HUES48 (cell line): ENCODE measurements at regions not wholly inside any gene's neighbourhood (a gene's known extent, or its start where the extent isn't known, plus 50 kb on each side); places are given as distances from the start of the nearest gene placed in this dataset.

Experiments
- H3K27ac ChIP-seq: one replicate; pipeline ENCODE4 v1.7.0; 2013; ENCODE audit warnings: low read depth, low read length, inconsistent platforms
- H3K27me3 ChIP-seq: 2 replicates; pipeline ENCODE4 v1.6.1; 2013; ENCODE audit warnings: mild to moderate bottlenecking, low read length; ENCODE audit not compliant: control insufficient read depth, insufficient read depth
- H3K36me3 ChIP-seq: 2 replicates; pipeline ENCODE4 v1.6.1; 2013; ENCODE audit warnings: low read length; ENCODE audit not compliant: control insufficient read depth, insufficient read depth
- H3K4me1 ChIP-seq: 2 replicates; pipeline ENCODE4 v1.6.1; 2013; ENCODE audit warnings: mild to moderate bottlenecking, low read length; ENCODE audit not compliant: control insufficient read depth, insufficient read depth
- H3K4me3 ChIP-seq: 2 replicates; pipeline ENCODE4 v1.5.1; 2013; ENCODE audit warnings: mild to moderate bottlenecking, low read depth, low read length
- H3K9ac ChIP-seq: 2 replicates; pipeline ENCODE4 v1.6.1; 2013; ENCODE audit warnings: mild to moderate bottlenecking, low read depth, low read length, moderate library complexity
- H3K9me3 ChIP-seq: 2 replicates; pipeline ENCODE4 v1.6.1; 2013; ENCODE audit warnings: low read length; ENCODE audit not compliant: control insufficient read depth, insufficient read depth

DNA sequence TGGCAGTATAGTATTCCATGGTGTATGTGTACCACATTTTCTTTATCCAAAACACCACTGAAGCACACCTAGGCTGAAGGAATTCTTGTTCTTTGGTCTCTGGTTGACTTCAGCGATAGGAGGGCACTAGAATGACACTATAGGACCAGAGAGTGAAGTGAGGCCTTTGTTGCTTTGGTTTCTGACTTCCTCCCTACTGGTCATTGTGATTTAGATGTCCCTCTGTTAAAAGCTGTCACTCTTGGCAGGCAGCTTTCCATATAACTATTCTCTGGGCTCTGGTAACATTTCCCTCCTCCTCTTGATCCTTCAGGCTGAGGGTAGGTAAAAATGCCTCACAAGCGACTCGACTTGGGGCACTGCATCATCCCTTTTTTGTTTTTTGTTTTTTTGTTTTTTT lies 236.3 kb downstream of the MAFB start:
- Histone ChIP-seq H3K9ac (no peak overlapping the region), H3K9me3 (no peaks in the 10 kb centered on the region), H3K4me3 (no peak overlapping the region), H3K27ac (no peak overlapping the region), H3K27me3 (no peaks in the 10 kb centered on the region), H3K36me3 (no peaks in the 10 kb centered on the region), H3K4me1 (peaks cover 10% of the 10 kb centered on the region)

GRCh38 chr20:40451552-40451951 lies 237.5 kb downstream of the MAFB start:
- Histone ChIP-seq H3K27me3 (no peaks in the 10 kb centered on the region), H3K4me1 (peaks cover 10% of the 10 kb centered on the region), H3K4me3 (no peak overlapping the region), H3K27ac (no peak overlapping the region), H3K36me3 (no peaks in the 10 kb centered on the region), H3K9me3 (no peaks in the 10 kb centered on the region), H3K9ac (no peak overlapping the region)

GRCh38 chr20:40449974-40450616 lies 238.9 kb downstream of the MAFB start:
- Histone ChIP-seq H3K27me3 (no peaks in the 10 kb centered on the region), H3K4me3 (no peak overlapping the region), H3K9ac (no peak overlapping the region), H3K9me3 (no peaks in the 10 kb centered on the region), H3K27ac (no peak overlapping the region), H3K36me3 (no peaks in the 10 kb centered on the region), H3K4me1 (peaks cover 10% of the 10 kb centered on the region)

- no peaks in the 10 kb centered on the region for H3K9me3 ChIP-seq
- no peak overlapping the region for H3K27ac ChIP-seq
- no peaks in the 10 kb centered on the region for H3K27me3 ChIP-seq
- H3K36me3 ChIP-seq: no peaks in the 10 kb centered on the region
- H3K4me1 ChIP-seq: peaks cover 10% of the 10 kb centered on the region
- no peak overlapping the region for H3K4me3 ChIP-seq
- H3K9ac ChIP-seq: no peak overlapping the region
Measured at GRCh38 chr20:40449144-40449690, 239.8 kb downstream of the MAFB start.

DNA sequence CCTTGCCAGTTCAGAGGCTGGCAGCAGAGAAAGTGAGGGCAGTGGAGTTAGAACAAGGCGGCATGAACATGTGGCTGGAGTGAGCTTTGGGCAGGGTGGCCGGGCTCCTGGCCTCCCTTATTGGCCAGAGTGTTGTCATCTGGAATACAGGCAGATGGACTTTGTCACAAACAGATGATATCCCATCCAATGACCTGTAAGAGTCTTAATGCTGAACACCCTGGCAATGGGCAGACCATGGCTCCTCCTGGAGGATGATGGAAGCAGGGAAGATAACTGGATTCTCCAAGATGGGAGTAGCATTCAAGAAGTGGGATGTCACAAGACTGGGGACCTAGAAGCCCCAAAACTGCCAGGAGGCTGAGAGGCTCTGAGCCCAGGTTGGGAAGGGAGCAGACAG lies 242.1 kb downstream of the MAFB start:
- no peaks in the 10 kb centered on the region for H3K36me3 ChIP-seq
- no peaks in the 10 kb centered on the region for H3K9me3 ChIP-seq
- no peaks in the 10 kb centered on the region for H3K27me3 ChIP-seq
- no peak overlapping the region for H3K4me3 ChIP-seq
- H3K9ac ChIP-seq: no peak overlapping the region
- peaks cover 18% of the 10 kb centered on the region for H3K4me1 ChIP-seq
- no peak overlapping the region for H3K27ac ChIP-seq

DNA sequence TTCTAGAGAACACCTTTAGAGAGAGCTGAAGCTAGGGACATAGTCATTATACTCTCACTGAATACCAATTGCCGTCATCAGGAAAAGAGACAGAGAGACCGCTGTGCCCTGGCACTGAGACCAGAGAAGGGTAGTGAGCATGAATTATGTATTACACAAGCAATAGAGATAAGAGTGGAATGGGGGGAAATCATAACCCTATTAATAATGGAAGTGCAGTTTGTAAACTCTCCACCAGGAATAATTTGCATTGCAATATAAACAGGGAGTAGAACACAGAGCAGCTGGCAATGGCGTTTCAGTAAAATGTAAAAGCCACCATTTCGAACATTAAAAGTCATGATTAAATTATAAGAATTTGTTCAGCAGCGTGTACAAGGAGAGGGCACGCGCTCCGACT lies 244.5 kb downstream of the MAFB start:
- Histone ChIP-seq H3K4me1 (peaks cover 8% of the 10 kb centered on the region; the same call in 1 of the 2 replicates), H3K4me3 (no peak overlapping the region), H3K27ac (no peak overlapping the region), H3K9me3 (no peaks in the 10 kb centered on the region), H3K36me3 (no peaks in the 10 kb centered on the region), H3K9ac (no peak overlapping the region), H3K27me3 (no peaks in the 10 kb centered on the region)

DNA sequence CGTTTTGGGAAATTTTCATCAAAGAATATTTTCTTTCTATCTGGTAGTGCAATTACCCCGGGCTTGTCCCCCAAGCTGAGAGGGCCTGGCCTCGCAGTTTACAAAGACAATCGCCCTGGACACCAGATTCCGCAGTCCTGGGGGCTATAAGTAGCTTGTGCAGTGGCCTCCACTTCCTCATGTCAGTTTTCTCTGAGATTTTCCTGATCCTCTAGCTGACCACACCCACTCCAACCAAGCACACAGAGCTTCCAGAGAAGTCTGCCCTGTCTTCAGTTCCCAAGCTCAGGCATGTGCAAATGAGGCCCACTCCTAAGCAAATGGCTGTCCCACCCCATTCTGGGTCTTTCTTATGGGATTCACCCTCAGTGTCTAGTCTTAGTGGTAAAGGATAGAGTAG lies 245.3 kb downstream of the MAFB start:
- Histone ChIP-seq H3K9me3 (no peaks in the 10 kb centered on the region), H3K27me3 (no peaks in the 10 kb centered on the region), H3K36me3 (no peaks in the 10 kb centered on the region), H3K9ac (no peak overlapping the region), H3K4me1 (peaks cover 8% of the 10 kb centered on the region; the same call in 1 of the 2 replicates), H3K4me3 (no peak overlapping the region), H3K27ac (no peak overlapping the region)

DNA sequence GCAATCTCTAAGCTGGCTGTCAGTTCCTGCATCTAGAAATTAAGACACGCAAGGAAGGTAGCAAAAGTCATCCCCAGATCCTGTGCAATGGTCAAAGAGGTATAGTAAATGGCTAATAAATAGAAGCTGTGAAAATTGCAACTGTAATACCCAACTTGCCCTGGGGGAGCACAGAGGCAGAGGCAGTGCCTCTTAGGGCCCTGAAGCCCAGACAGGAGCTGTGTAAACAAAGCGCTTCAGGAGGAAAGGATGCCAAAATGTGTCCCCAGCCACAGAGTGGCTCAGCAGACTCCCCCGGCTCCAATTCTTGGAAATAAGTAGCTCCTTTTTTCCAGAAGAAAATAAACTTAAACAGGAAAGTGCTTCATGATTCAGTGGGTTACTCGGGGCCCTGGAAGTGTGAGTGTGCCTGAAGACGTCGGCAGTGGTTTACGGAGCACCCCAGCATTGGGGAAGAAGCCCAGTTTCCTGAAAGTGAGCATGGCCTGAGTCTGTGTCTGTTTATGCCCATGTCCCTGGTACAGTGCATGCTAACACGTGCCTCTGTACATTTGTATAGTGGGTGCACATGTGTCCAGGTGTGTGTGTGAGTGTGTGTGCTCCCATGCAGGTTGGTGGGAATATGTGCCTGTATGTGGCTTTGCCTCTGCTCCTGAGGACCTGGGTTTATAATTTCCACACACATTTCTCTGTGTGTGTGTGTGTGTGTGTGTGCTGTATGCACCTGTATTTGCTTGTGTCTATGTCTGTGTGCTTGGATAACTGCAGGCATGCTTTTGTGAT lies 246.7 kb downstream of the MAFB start:
- Histone ChIP-seq H3K9me3 (no peaks in the 10 kb centered on the region), H3K4me1 (peaks cover 8% of the 10 kb centered on the region; the same call in 1 of the 2 replicates), H3K9ac (0 out of 2 replicates have a peak overlapping the region, but pooled peaks have one; percentile 3), H3K4me3 (no peak overlapping the region), H3K27ac (no peak overlapping the region), H3K27me3 (no peaks in the 10 kb centered on the region), H3K36me3 (no peaks in the 10 kb centered on the region)

DNA sequence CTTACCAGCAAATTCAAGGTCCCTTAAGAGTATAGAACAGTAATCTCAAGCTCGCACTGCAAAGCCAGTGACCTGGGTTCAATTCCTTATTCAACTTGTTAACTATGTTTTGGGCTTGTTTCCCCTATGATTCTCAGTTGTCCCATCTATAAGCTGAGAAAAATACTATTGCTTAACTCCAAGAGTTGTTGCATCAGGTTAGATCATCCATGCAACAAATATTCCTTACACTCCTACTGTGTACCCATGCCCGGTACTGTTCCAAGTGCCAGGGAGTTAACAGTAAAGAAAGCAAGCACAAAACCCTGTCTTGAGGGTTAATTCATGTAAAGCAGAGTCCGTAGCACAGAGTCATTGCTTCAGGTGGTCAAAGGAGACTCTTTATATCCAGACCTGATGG lies 247.3 kb downstream of the MAFB start:
- Histone ChIP-seq H3K36me3 (no peaks in the 10 kb centered on the region), H3K27ac (no peak overlapping the region), H3K4me1 (peaks cover 8% of the 10 kb centered on the region; the same call in 1 of the 2 replicates), H3K27me3 (no peaks in the 10 kb centered on the region), H3K4me3 (no peak overlapping the region), H3K9ac (no peak overlapping the region), H3K9me3 (no peaks in the 10 kb centered on the region)

DNA sequence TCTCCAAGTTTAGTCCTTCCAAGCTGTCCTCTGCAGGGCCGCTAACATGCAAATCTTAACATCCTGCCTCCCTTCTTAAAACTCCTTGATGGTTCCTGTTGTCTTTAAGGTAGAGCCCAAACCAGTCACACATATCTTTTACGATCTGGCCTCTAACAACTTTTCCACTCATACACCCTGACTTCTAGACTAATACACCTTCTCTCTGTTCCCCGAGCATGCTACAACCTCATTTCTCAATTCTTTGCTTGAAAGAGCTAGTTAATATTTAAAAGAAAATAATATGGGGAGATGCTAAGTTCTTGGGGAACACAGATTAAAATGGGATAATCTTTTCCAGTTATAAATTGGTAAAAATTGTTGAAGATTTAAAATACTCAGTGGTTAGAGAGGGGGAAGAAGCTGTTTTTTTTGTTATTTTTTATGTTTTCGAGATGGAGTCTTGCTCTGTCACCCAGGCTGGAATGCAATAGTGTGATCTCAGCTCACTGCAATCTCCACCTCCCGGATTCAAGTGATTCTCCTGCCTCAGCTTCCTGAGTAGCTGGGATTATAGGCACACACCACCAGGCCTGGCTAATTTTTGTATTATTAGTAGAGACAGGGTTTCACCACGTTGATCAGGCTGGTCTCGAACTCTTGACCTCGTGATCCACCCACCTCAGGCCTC lies 250.7 kb downstream of the MAFB start:
- Histone ChIP-seq H3K36me3 (no peaks in the 10 kb centered on the region), H3K4me3 (no peak overlapping the region), H3K9me3 (no peaks in the 10 kb centered on the region), H3K9ac (no peak overlapping the region), H3K4me1 (peaks cover 8% of the 10 kb centered on the region; the same call in 1 of the 2 replicates), H3K27ac (no peak overlapping the region), H3K27me3 (no peaks in the 10 kb centered on the region)

- Histone ChIP-seq H3K9me3 (no peaks in the 10 kb centered on the region), H3K4me3 (no peak overlapping the region), H3K36me3 (no peaks in the 10 kb centered on the region), H3K4me1 (no peaks in the 10 kb centered on the region), H3K27me3 (no peaks in the 10 kb centered on the region), H3K9ac (no peak overlapping the region), H3K27ac (no peak overlapping the region)
Measured at GRCh38 chr20:40436011-40436410, 253.0 kb downstream of the MAFB start.
